Adipocyte (in vitro differentiated cells): ENCODE measurements at regions not wholly inside any gene's neighbourhood (a gene's known extent, or its start where the extent isn't known, plus 50 kb on each side); places are given as distances from the start of the nearest gene placed in this dataset.
A peak's percentile ranks its signal among the peaks of the same experiment; 100 is the strongest.

ENCODE experiments used
- DNase-seq: peaks from one replicate; pipeline ENCODE4 v3.0.0-alpha.2; 2015; ENCODE audit warnings: low read depth
- H3K27me3 ChIP-seq: replicated peaks from 2 replicates; pipeline ENCODE4 v1.7.0; 2013; ENCODE audit warnings: mild to moderate bottlenecking, low read length, moderate library complexity; ENCODE audit not compliant: control insufficient read depth, insufficient read depth
- H3K36me3 ChIP-seq: 2 replicates; pipeline ENCODE4 v1.7.0; 2013; ENCODE audit warnings: low read length, mild to moderate bottlenecking, moderate library complexity; ENCODE audit not compliant: control insufficient read depth, insufficient read depth, severe bottlenecking
- H3K4me1 ChIP-seq: 2 replicates; pipeline ENCODE4 v1.7.0; 2013; ENCODE audit warnings: mild to moderate bottlenecking, low read length, moderate library complexity; ENCODE audit not compliant: control insufficient read depth, insufficient read depth
- H3K4me3 ChIP-seq: 2 replicates; pipeline ENCODE4 v1.7.0; 2013; ENCODE audit warnings: mild to moderate bottlenecking, low read length, moderate library complexity
- H3K9ac ChIP-seq: 2 replicates; pipeline ENCODE4 v1.7.0; 2013; ENCODE audit warnings: mild to moderate bottlenecking, low read length, moderate library complexity
- H3K9me3 ChIP-seq: 2 replicates; pipeline ENCODE4 v1.7.0; 2013; ENCODE audit warnings: mild to moderate bottlenecking, low read length, moderate library complexity; ENCODE audit not compliant: control insufficient read depth

DNA sequence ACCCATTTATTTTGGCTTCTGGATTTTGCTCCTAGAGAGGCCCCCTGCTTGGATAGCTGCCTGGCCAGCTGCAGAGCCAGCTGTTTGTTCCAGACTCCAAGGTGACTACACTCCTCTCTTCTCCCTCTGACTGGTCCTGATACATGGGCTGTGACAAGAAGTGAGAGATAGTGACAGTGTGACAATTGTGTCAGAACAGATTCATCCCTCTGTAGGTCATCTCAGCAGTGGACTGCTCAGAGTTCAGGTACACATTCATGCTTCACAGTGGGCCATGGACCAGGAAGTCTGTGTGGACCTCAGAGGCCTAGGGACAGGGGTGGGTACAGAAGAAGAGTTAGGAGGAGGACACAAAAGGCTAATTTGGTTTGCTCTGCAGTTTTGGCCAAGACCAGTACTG, 188.2 kb upstream of the MKLN1 start:
- DNase-seq, result no peak
- no peaks in the 10 kb centered on the region for H3K27me3 ChIP-seq
- H3K9ac ChIP-seq, result no peak overlapping the region
- H3K4me1 ChIP-seq, result peaks cover 5% of the 10 kb centered on the region
- no peaks in the 10 kb centered on the region for H3K9me3 ChIP-seq
- no peaks in the 10 kb centered on the region for H3K36me3 ChIP-seq
- H3K4me3 ChIP-seq, result no peak overlapping the region

DNA sequence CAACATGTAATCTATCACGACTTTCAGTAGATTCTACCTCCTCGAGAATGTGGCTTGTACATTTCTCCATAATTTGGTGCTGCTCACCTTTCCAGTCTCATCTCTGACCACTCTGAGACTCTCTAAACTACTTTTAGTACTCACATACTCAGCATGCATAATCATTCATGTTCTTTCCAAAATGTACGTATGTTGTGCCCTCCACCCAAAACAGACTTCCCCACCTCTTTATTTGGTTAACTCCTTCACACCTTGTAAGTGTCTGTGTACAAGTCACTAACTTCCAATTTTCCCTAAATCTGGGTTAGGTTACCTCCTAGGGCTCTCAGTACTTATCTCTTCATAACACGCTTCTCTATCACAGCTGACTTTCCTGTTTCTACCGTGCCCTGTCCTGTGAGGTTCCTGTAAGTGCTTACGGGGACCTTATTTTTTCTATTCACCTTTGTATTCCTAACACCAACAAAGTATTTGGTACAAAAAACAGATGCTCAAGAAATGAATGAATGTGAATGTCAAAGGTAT, 186.2 kb upstream of the MKLN1 start:
- Histone ChIP-seq H3K36me3 (peaks cover 5% of the 10 kb centered on the region), H3K4me1 (no peaks in the 10 kb centered on the region), H3K4me3 (no peak overlapping the region), H3K9ac (no peak overlapping the region), H3K27me3 (no peaks in the 10 kb centered on the region), H3K9me3 (no peaks in the 10 kb centered on the region)
- no peak for DNase-seq

DNA sequence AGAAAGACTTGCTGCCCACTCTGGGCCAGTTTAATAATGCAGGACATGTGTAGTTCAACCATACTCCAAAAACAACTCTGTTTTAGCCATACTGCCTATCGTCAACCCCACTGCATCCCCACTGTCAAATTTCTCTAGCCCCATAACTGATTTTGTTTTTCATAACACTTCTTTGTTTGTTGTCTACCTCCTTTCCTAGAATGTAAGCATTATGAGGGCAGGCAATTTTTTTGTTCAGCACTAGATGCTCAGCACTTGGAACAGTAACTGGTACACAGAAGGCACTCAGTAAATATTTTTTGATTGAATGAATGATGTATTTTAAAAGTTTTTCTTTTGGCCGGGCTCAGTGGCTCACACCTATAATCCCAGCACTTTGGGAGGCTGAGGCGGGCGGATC, 183.8 kb upstream of the MKLN1 start:
- no peaks in the 10 kb centered on the region for H3K9me3 ChIP-seq
- peaks cover 5% of the 10 kb centered on the region for H3K36me3 ChIP-seq
- peaks cover 8% of the 10 kb centered on the region for H3K4me1 ChIP-seq
- no peaks in the 10 kb centered on the region for H3K27me3 ChIP-seq
- DNase-seq, result no peak
- no peak overlapping the region for H3K9ac ChIP-seq
- no peak overlapping the region for H3K4me3 ChIP-seq

DNA sequence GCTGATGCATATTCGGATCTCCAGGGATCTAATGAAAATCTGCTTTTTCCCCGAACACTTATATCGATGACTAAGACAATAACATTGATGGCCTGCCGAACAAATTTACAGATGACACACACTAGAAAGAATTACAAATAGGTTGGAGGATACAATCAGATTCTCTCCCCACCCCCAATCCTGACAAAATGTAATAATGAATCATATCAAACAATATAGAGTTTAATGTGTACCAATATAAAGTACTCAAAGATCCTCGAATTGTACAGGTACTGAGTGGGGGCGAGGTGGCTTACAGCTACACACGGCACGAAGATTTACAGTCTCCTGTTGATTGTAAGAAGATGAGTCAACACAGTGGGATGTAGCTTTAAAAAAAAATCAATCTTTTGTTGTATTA, 182.7 kb upstream of the MKLN1 start:
- no peaks in the 10 kb centered on the region for H3K9me3 ChIP-seq
- DNase-seq, result no peak
- peaks cover 8% of the 10 kb centered on the region for H3K4me1 ChIP-seq
- no peak overlapping the region for H3K9ac ChIP-seq
- H3K4me3 ChIP-seq, result no peak overlapping the region
- no peaks in the 10 kb centered on the region for H3K27me3 ChIP-seq
- peaks cover 5% of the 10 kb centered on the region for H3K36me3 ChIP-seq

DNA sequence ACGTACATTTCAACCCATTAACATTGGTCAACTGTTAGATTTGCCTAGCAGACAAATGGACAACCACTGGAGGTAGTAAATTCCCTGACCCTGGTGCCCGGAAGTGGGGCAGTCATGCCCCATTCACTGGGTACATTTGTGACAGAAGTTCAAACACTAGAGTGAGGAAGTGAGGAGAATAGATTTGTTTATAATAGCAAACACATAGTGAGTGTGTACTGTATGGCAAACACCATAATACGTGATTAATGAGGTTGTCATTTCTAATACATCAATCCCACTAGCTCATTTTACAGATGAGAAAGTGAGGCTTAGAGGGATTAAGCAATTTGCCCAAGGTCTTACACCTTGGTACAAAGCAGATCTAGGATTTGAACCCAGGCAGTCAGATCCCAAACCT, 181.9 kb upstream of the MKLN1 start:
- H3K36me3 ChIP-seq, result peaks cover 5% of the 10 kb centered on the region
- DNase-seq, result no peak
- H3K9me3 ChIP-seq, result no peaks in the 10 kb centered on the region
- H3K27me3 ChIP-seq, result no peaks in the 10 kb centered on the region
- H3K4me1 ChIP-seq, result peaks cover 11% of the 10 kb centered on the region
- H3K9ac ChIP-seq, result no peak overlapping the region
- no peak overlapping the region for H3K4me3 ChIP-seq

DNA sequence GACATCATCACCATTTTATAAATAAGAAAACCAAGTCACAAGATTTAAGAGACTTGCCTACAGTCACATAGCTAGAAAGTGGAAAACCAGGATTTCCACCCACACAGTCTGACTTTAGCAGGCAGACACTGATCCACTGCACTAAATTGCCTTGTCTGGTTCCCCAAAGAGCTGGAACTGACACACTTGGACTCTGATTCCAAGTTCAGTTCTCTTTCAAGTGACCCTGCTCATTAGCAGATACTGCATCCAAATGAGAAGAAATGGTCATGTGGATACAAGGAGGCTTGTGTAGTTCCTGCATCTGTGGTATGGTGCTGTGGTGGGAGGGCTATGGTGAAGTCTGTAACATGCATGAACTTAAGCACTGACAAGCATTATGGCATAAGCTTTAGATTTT, 180.1 kb upstream of the MKLN1 start:
- no peak for DNase-seq
- Histone ChIP-seq H3K9ac (peak overlapping the region; percentile 34), H3K27me3 (no peaks in the 10 kb centered on the region), H3K4me3 (no peak overlapping the region), H3K36me3 (peaks cover 5% of the 10 kb centered on the region), H3K9me3 (no peaks in the 10 kb centered on the region), H3K4me1 (peaks cover 19% of the 10 kb centered on the region)

DNA sequence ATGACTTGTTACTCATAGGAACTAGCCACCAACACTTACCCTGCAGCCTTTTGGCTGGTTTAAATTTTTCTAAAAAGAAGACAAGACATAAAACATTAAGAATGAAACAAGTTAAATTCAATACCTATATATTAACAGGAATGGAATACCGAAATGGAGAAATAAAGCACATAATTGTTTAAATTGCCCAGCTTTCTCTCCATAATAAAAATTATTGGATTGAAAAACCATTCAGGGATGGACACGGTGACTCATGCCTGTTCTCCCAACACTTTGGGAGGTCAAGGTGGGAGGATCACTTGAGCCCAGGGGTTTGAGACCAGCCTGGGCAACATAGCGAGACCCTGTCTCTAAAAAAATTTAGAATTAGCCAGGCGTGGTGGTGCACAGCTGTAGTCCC, 179.4 kb upstream of the MKLN1 start:
- no peak for DNase-seq
- Histone ChIP-seq H3K4me3 (no peak overlapping the region), H3K27me3 (no peaks in the 10 kb centered on the region), H3K9ac (no peak overlapping the region), H3K36me3 (peaks cover 5% of the 10 kb centered on the region), H3K9me3 (no peaks in the 10 kb centered on the region), H3K4me1 (peaks cover 19% of the 10 kb centered on the region)

DNA sequence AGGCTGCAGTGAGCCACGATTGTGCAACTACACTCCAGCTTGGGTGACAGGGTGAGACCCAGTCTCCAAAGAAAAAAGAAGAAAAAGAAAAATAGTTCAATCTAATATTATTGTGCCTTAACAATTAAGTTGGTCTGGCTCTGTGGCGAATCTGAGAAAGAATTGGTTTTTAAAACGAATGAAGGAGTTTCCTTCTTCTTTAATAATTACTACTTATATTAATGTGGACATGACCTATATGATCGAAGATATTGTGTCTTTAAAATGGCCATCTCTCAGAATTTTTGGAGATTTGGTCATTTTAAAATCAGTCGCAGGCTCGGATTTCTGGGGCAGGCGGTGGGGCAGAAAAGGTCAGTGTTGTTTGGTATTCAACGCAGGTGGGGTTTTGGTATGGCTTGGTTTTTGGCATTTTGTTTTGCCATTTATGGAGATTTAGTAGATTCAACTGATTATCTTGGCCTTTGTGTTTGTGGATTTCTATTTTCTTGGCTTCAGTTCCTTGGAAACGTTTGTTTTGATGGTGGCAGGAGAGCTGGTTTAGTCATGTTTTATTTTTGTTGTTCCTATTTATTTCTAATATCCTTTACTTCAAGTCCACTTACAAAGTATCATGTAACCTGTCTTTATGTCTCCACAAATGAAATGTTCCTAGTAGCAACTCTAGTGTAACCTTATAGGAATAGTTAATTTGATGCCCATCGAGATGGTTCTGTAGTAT, 178.8 kb upstream of the MKLN1 start:
- Histone ChIP-seq H3K4me3 (no peak overlapping the region), H3K9ac (no peak overlapping the region), H3K4me1 (peaks cover 19% of the 10 kb centered on the region), H3K27me3 (no peaks in the 10 kb centered on the region), H3K36me3 (peaks cover 5% of the 10 kb centered on the region), H3K9me3 (no peaks in the 10 kb centered on the region)
- no peak for DNase-seq

DNA sequence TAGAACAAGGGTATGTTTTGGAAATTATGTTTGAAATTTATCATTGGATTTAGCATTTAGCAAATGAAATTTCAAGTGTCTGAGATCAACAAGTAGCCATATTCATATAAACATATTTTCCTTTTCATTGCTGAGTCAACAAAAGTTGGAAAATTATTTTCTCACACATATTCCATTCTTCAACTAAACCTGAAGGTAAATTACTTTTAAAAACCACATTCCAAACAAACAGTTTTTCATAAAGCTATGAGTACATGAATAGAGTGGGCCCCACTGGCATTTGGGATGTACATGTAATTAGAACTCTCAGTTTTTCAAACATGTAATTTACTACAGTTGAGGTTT, 178.3 kb upstream of the MKLN1 start:
- peaks cover 19% of the 10 kb centered on the region for H3K4me1 ChIP-seq
- no peak overlapping the region for H3K4me3 ChIP-seq
- no peaks in the 10 kb centered on the region for H3K9me3 ChIP-seq
- DNase-seq, result no peak
- no peaks in the 10 kb centered on the region for H3K27me3 ChIP-seq
- no peak overlapping the region for H3K9ac ChIP-seq
- peaks cover 5% of the 10 kb centered on the region for H3K36me3 ChIP-seq

DNA sequence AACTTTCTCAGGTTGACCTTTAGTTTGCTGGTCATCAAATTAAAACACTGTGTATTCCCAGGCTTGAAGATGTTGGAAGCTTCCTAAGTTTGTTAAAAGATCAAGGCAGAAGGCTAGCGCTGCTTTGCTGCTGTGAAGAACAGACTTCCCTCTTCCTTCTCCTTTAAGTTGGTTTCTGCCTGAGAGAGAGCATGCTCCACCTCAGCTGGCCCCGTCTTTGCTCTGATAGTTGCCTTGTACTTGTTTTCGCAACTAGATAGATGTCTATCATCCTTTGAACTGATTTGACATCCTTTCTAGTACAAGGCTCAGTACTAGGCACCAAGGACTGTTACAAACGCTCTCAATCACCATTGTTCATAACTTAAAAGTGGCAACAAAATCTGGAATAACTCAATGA, 177.8 kb upstream of the MKLN1 start:
- Histone ChIP-seq H3K36me3 (peaks cover 5% of the 10 kb centered on the region), H3K4me1 (peaks cover 19% of the 10 kb centered on the region), H3K9me3 (no peaks in the 10 kb centered on the region), H3K4me3 (no peak overlapping the region), H3K9ac (no peak overlapping the region), H3K27me3 (no peaks in the 10 kb centered on the region)
- DNase-seq, result no peak

DNA sequence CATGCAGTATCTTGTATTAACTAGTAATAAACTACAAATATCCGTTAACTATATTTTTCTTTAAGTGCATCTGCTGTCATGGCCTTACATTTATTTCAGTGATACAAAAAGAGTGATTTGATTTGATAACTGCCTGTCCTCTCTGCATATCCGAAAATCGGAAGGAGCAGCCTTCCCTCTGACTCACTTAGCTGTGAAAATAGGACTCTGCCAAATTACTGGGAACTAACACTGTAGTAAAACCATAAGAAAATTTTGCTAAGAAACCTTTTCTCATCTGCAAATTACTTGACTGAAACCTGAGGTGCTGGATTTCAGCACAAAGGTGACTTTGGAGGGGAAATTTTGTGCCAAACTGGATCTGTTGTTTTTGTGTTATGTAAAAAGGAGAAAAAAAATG, 176.6 kb upstream of the MKLN1 start:
- DNase-seq, result no peak
- Histone ChIP-seq H3K9ac (peak overlapping the region; percentile 63), H3K4me3 (no peak overlapping the region), H3K4me1 (peaks cover 19% of the 10 kb centered on the region), H3K27me3 (no peaks in the 10 kb centered on the region), H3K9me3 (no peaks in the 10 kb centered on the region), H3K36me3 (no peaks in the 10 kb centered on the region)

DNA sequence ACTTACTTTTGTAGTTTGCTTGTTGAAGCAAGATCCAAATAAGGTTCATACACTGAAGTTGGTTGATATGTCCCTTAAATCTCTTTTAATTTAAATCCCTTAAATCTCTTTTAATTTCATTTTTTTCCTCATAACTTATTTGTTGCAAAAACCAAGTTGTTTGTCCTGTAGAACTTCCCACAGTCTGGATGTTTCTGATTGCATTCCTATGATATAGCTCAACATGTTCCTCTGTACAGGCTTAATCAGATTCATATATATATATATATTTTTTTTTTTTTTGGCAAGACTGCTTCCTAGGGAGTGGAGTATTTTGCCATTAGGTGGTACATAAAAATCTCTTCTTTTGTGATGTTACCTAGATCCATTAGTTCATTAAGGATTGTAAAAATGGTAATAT, 174.9 kb upstream of the MKLN1 start:
- no peaks in the 10 kb centered on the region for H3K27me3 ChIP-seq
- no peak overlapping the region for H3K4me3 ChIP-seq
- H3K9me3 ChIP-seq, result no peaks in the 10 kb centered on the region
- H3K9ac ChIP-seq, result no peak overlapping the region
- no peaks in the 10 kb centered on the region for H3K36me3 ChIP-seq
- DNase-seq, result peak; percentile 30
- peaks cover 19% of the 10 kb centered on the region for H3K4me1 ChIP-seq
